ENCODE measurements at regions not wholly inside any gene's neighbourhood (a gene's known extent, or its start where the extent isn't known, plus 50 kb on each side); places are given as distances from the start of the nearest gene placed in this dataset.
A peak's percentile ranks its signal among the peaks of the same experiment; 100 is the strongest.
"Not testable (repeated sequence)": the region's sequence is repeated elsewhere in the genome, so short reads cannot be mapped to it uniquely, and the experiment has no call there.

- no peak for ATAC-seq
Measured at GRCh38 chr6:3962291-3963280, 113.4 kb downstream of the FAM50B start.

GRCh38 chr6:3963426-3963825 is 114.3 kb downstream of the FAM50B start:
- no peak for ATAC-seq

- ATAC-seq = no peak
Measured at GRCh38 chr6:3965071-3965718, 113.7 kb downstream of the FAM217A start.

- ATAC-seq = no peak
Measured at GRCh38 chr6:3966426-3966825, 112.5 kb downstream of the FAM217A start.

GRCh38 chr6:3970097-3970496 is 108.8 kb downstream of the FAM217A start:
- no peak for ATAC-seq

GRCh38 chr6:3973152-3973551 is 105.8 kb downstream of the FAM217A start:
- ATAC-seq = not testable (repeated sequence)

- peak; percentile 69 for ATAC-seq
Measured at GRCh38 chr6:3977875-3978711, 100.8 kb downstream of the FAM217A start.

GRCh38 chr6:3978966-3979365 is 100.0 kb downstream of the FAM217A start:
- not testable (repeated sequence) for ATAC-seq

GRCh38 chr6:3981917-3982316 is 97.0 kb downstream of the FAM217A start:
- no peak for ATAC-seq

GRCh38 chr6:3983778-3984177 is 95.2 kb downstream of the FAM217A start:
- ATAC-seq = no peak

- no peak for ATAC-seq
Measured at GRCh38 chr6:3984494-3984893, 94.4 kb downstream of the FAM217A start.

- ATAC-seq = no peak
Measured at GRCh38 chr6:3986241-3986640, 92.7 kb downstream of the FAM217A start.

- ATAC-seq = no peak
Measured at GRCh38 chr6:3987053-3987452, 91.9 kb downstream of the FAM217A start.

GRCh38 chr6:3987576-3987975 is 91.4 kb downstream of the FAM217A start:
- ATAC-seq = no peak

GRCh38 chr6:3990692-3991491 is 88.0 kb downstream of the FAM217A start:
- ATAC-seq = peak; percentile 94

GRCh38 chr6:3991941-3992340 is 87.0 kb downstream of the FAM217A start:
- no peak for ATAC-seq

- ATAC-seq = no peak
Measured at GRCh38 chr6:3996349-3996748, 82.6 kb downstream of the FAM217A start.

- ATAC-seq = no peak
Measured at GRCh38 chr6:3997177-3997770, 81.7 kb downstream of the FAM217A start.

- no peak for ATAC-seq
Measured at GRCh38 chr6:3999800-4000661, 78.9 kb downstream of the FAM217A start.

- ATAC-seq = no peak
Measured at GRCh38 chr6:4004249-4004648, 74.7 kb downstream of the FAM217A start.

Data from esophagus mucosa (tissue), 1 donor.